Fibroblast of lung (primary cell): ENCODE measurements at regions not wholly inside any gene's neighbourhood (a gene's known extent, or its start where the extent isn't known, plus 50 kb on each side); places are given as distances from the start of the nearest gene placed in this dataset.

Source experiments
- DNase-seq, 2 donors: peaks; one replicate each; pipeline versions ENCODE4 v3.0.0 to v3.0.0-alpha.2; 2010; ENCODE audit warnings: low read depth in 2 of 2
- H2AFZ ChIP-seq: 2 replicates; pipeline ENCODE4 v1.5.1; 2012; ENCODE audit warnings: low read length, control low read depth, inconsistent platforms
- H3K27ac ChIP-seq: 2 replicates; pipeline ENCODE4 v1.5.1; 2011; ENCODE audit warnings: low read length, control low read depth; ENCODE audit not compliant: insufficient read depth
- H3K27me3 ChIP-seq: 2 replicates; pipeline ENCODE4 v1.5.1; 2011; ENCODE audit warnings: mild to moderate bottlenecking, low read length; ENCODE audit not compliant: control insufficient read depth, insufficient read depth
- H3K36me3 ChIP-seq: 2 replicates; pipeline ENCODE4 v1.5.1; 2011; ENCODE audit warnings: low read length; ENCODE audit not compliant: control insufficient read depth, insufficient read depth
- H3K4me1 ChIP-seq: 2 replicates; pipeline ENCODE4 v1.5.1; 2011; ENCODE audit warnings: low read length; ENCODE audit not compliant: control insufficient read depth, insufficient read depth; ENCODE audit errors: extremely low read depth
- H3K4me2 ChIP-seq: 2 replicates; pipeline ENCODE4 v1.5.1; 2011; ENCODE audit warnings: low read length, control low read depth; ENCODE audit not compliant: insufficient read depth; ENCODE audit errors: extremely low read depth
- H3K4me3 ChIP-seq, 4 experiments: fragments of 200-600 bp in 1 of 4; sonication (generic) in 1 of 4; replicated peaks in 1 of 4; 2 replicates each; pipeline ENCODE4 v1.5.1; 2011 to 2016; ENCODE audit warnings: low read length in 4 of 4, low read depth in 3 of 4, mild to moderate bottlenecking in 3 of 4, control low read depth in 2 of 4, inconsistent platforms in 1 of 4, mixed read lengths in 1 of 4; ENCODE audit not compliant: insufficient read depth in 1 of 4; ENCODE audit errors: control extremely low read depth in 1 of 4
- H3K79me2 ChIP-seq: 2 replicates; pipeline ENCODE4 v1.5.1; 2012; ENCODE audit warnings: mild to moderate bottlenecking, low read length, inconsistent platforms; ENCODE audit not compliant: control insufficient read depth, insufficient read depth
- H3K9ac ChIP-seq: 2 replicates; pipeline ENCODE4 v1.5.1; 2011; ENCODE audit warnings: mild to moderate bottlenecking, low read length, control low read depth; ENCODE audit not compliant: insufficient read depth
- H3K9me3 ChIP-seq: 2 replicates; pipeline ENCODE4 v1.5.1; 2012; ENCODE audit warnings: low read depth, low read length; ENCODE audit not compliant: control insufficient read depth, insufficient read depth
- H4K20me1 ChIP-seq: 2 replicates; pipeline ENCODE4 v1.5.1; 2011; ENCODE audit warnings: low read length; ENCODE audit not compliant: control insufficient read depth, insufficient read depth; ENCODE audit errors: extremely low read depth
- CTCF ChIP-seq, 2 donors: IDR thresholded peaks in 1 of 2; conservative IDR thresholded peaks in 1 of 2; 1 replicate in 1 of 2; 2 replicates in 1 of 2; pipeline ENCODE4 v1.5.1; 2011 to 2012; ENCODE audit warnings: low read length in 2 of 2, control low read depth in 1 of 2, inconsistent platforms in 1 of 2, low read depth in 1 of 2, mild to moderate bottlenecking in 1 of 2
- EZH2 ChIP-seq: IDR thresholded peaks from 2 replicates; pipeline ENCODE4 v1.5.1; 2012; ENCODE audit warnings: low read length, control low read depth, mild to moderate bottlenecking; ENCODE audit errors: missing control alignments

GRCh38 chr6:79404261-79404660 is 133.0 kb downstream of the LCA5 start:
- H3K27ac ChIP-seq = no peak overlapping the region
- no peak overlapping the region for H3K9ac ChIP-seq
- no peak overlapping the region for H3K4me2 ChIP-seq
- H3K4me1 ChIP-seq = no peaks in the 10 kb centered on the region
- no peaks in the 10 kb centered on the region for H4K20me1 ChIP-seq
- no peaks in the 10 kb centered on the region for H3K79me2 ChIP-seq
- H3K4me3 ChIP-seq = no peak overlapping the region
- no peak for DNase-seq
- no peaks in the 10 kb centered on the region for H3K27me3 ChIP-seq
- TF ChIP-seq CTCF (conservative IDR thresholded peaks at IDR 0.05 in 1 of 2, IDR thresholded peaks at IDR 0.05 in 1 of 2; ENCODE audit: low read depth in 1 of 2, low read length in 2 of 2) (no peak), EZH2 (no peak)
- H3K36me3 ChIP-seq = no peaks in the 10 kb centered on the region
- H3K9me3 ChIP-seq = no peaks in the 10 kb centered on the region
- no peak overlapping the region for H2AFZ ChIP-seq

GRCh38 chr6:79403563-79403962 is 133.7 kb downstream of the LCA5 start:
- no peak overlapping the region for H3K27ac ChIP-seq
- TF ChIP-seq CTCF (conservative IDR thresholded peaks at IDR 0.05 in 1 of 2, IDR thresholded peaks at IDR 0.05 in 1 of 2; ENCODE audit: low read depth in 1 of 2, low read length in 2 of 2) (no peak), EZH2 (no peak)
- no peaks in the 10 kb centered on the region for H3K27me3 ChIP-seq
- no peak overlapping the region for H2AFZ ChIP-seq
- no peaks in the 10 kb centered on the region for H3K79me2 ChIP-seq
- H3K4me2 ChIP-seq = no peak overlapping the region
- H3K9ac ChIP-seq = no peak overlapping the region
- no peaks in the 10 kb centered on the region for H3K4me1 ChIP-seq
- H4K20me1 ChIP-seq = no peaks in the 10 kb centered on the region
- DNase-seq = no peak
- no peak overlapping the region for H3K4me3 ChIP-seq
- no peaks in the 10 kb centered on the region for H3K36me3 ChIP-seq
- no peaks in the 10 kb centered on the region for H3K9me3 ChIP-seq

- Histone ChIP-seq H3K36me3 (no peaks in the 10 kb centered on the region), H3K4me2 (no peak overlapping the region), H3K9me3 (no peaks in the 10 kb centered on the region), H2AFZ (no peak overlapping the region), H3K79me2 (no peaks in the 10 kb centered on the region), H3K4me1 (no peaks in the 10 kb centered on the region), H3K9ac (no peak overlapping the region), H3K4me3 (no peak overlapping the region), H3K27me3 (no peaks in the 10 kb centered on the region), H3K27ac (no peak overlapping the region), H4K20me1 (no peaks in the 10 kb centered on the region)
- DNase-seq = no peak
- TF ChIP-seq EZH2 = no peak
- TF ChIP-seq CTCF (conservative IDR thresholded peaks at IDR 0.05 in 1 of 2, IDR thresholded peaks at IDR 0.05 in 1 of 2; ENCODE audit: low read depth in 1 of 2, low read length in 2 of 2) = no peak
Observed at GRCh38 chr6:79403086-79403485, 134.1 kb downstream of the LCA5 start.
